Adrenal gland (tissue), 5 donors: ENCODE measurements at regions not wholly inside any gene's neighbourhood (a gene's known extent, or its start where the extent isn't known, plus 50 kb on each side); places are given as distances from the start of the nearest gene placed in this dataset.

Source experiments
- POLR2A ChIP-seq, 2 donors: fragments of 450-650 bp; IDR thresholded peaks; one replicate each; pipeline ENCODE4 v1.6.1; 2017; ENCODE audit warnings: antibody characterized with exemption in 2 of 2, mild to moderate bottlenecking in 2 of 2, moderate library complexity in 1 of 2
- TF ChIP-seq, protein P1 (sequence below), 6 experiments: fragments of 450-650 bp in 4 of 6; fragments of 200-600 bp in 2 of 6; sonication (generic) in 1 of 6; IDR thresholded peaks; 1 replicate in 5 of 6; 2 replicates in 1 of 6; pipeline versions ENCODE4 v1.5.1 to v1.8.0; 2016 to 2021; ENCODE audit warnings: antibody characterized with exemption in 6 of 6, mild to moderate bottlenecking in 2 of 6, moderate library complexity in 1 of 6
- donor health status: DM: no; HTN: no; CAD: no.

- TF ChIP-seq, protein P1, sequence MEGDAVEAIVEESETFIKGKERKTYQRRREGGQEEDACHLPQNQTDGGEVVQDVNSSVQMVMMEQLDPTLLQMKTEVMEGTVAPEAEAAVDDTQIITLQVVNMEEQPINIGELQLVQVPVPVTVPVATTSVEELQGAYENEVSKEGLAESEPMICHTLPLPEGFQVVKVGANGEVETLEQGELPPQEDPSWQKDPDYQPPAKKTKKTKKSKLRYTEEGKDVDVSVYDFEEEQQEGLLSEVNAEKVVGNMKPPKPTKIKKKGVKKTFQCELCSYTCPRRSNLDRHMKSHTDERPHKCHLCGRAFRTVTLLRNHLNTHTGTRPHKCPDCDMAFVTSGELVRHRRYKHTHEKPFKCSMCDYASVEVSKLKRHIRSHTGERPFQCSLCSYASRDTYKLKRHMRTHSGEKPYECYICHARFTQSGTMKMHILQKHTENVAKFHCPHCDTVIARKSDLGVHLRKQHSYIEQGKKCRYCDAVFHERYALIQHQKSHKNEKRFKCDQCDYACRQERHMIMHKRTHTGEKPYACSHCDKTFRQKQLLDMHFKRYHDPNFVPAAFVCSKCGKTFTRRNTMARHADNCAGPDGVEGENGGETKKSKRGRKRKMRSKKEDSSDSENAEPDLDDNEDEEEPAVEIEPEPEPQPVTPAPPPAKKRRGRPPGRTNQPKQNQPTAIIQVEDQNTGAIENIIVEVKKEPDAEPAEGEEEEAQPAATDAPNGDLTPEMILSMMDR (IDR thresholded peaks at IDR 0.05) = no peak
- TF ChIP-seq POLR2A (IDR thresholded peaks at IDR 0.05) = no peak
Observed at GRCh38 chr18:34467058-34467457, 242.3 kb upstream of the NOL4 start.
